H1 (cell line): ENCODE measurements at regions not wholly inside any gene's neighbourhood (a gene's known extent, or its start where the extent isn't known, plus 50 kb on each side); places are given as distances from the start of the nearest gene placed in this dataset.

Source experiments
- CTCF ChIA-PET: fragments of 300-600 bp; sonication (Branson Sonifier 250); formaldehyde crosslinking; loops from one replicate; lab custom pipeline; 2021; ENCODE audit not compliant: partially characterized antibody; lab: Charles Lee
- POLR2A ChIA-PET: fragments of 300-600 bp; sonication (Branson Sonifier 250); formaldehyde crosslinking; loops from one replicate; lab custom pipeline; 2021; ENCODE audit warnings: inconsistent platforms; ENCODE audit not compliant: partially characterized antibody; lab: Charles Lee
- DNase-seq, 2 experiments: peaks; one replicate each; pipeline versions ENCODE4 v3.0.0 to v3.0.0-alpha.2; 2010 to 2022; ENCODE audit warnings: low spot score in 2 of 2, low read depth in 1 of 2, mixed read lengths in 1 of 2
- FAIRE-seq: peaks from 2 replicates; lab custom pipeline; 2011; peaks lifted over from hg19 to GRCh38; lab: Jason Lieb, UNC
- H2AFZ ChIP-seq: 2 replicates; pipeline ENCODE4 v1.8.1; 2012; ENCODE audit warnings: low read length, inconsistent platforms
- H2AK5ac ChIP-seq: 2 replicates; pipeline ENCODE4 v1.6.1; 2013; ENCODE audit warnings: low read depth, low read length
- H2BK120ac ChIP-seq: replicated peaks from 2 replicates; pipeline ENCODE3; 2013; ENCODE audit warnings: low read depth, low read length, inconsistent platforms
- H2BK12ac ChIP-seq: 2 replicates; pipeline ENCODE4 v1.6.1; 2013; ENCODE audit warnings: low read depth, low read length
- H2BK15ac ChIP-seq: 2 replicates; pipeline ENCODE4 v1.6.1; 2013; ENCODE audit warnings: low read length
- H2BK20ac ChIP-seq: 2 replicates; pipeline ENCODE4 v1.6.1; 2013; ENCODE audit warnings: low read length
- H2BK5ac ChIP-seq: 2 replicates; pipeline ENCODE4 v1.6.1; 2013; ENCODE audit warnings: low read depth, low read length
- H3K14ac ChIP-seq: 2 replicates; pipeline ENCODE4 v1.6.1; 2013; ENCODE audit warnings: inconsistent platforms; ENCODE audit not compliant: insufficient read length
- H3K18ac ChIP-seq: 2 replicates; pipeline ENCODE4 v1.6.1; 2013; ENCODE audit warnings: low read length; ENCODE audit errors: extremely low read depth
- H3K23ac ChIP-seq: 2 replicates; pipeline ENCODE4 v1.6.1; 2013; ENCODE audit warnings: inconsistent platforms; ENCODE audit not compliant: insufficient read length
- H3K23me2 ChIP-seq: 2 replicates; pipeline ENCODE4 v1.6.1; 2013; ENCODE audit warnings: low read depth, low read length
- H3K27ac ChIP-seq: 2 replicates; pipeline ENCODE4 v1.6.1; 2011; ENCODE audit warnings: low read depth, low read length, inconsistent platforms
- H3K27me3 ChIP-seq, 4 experiments: replicated peaks in 1 of 4; 1 replicate in 1 of 4; 2 replicates in 3 of 4; pipeline versions ENCODE4 v1.6.1 to v1.8.1; 2011 to 2013; ENCODE audit warnings: low read length in 3 of 4, mild to moderate bottlenecking in 3 of 4, inconsistent platforms in 2 of 4, mixed read lengths in 2 of 4, moderate library complexity in 1 of 4; ENCODE audit not compliant: control insufficient read depth in 3 of 4, insufficient read depth in 3 of 4; ENCODE audit errors: extremely low read depth in 1 of 4
- H3K36me3 ChIP-seq, 4 experiments: 2 replicates each; pipeline versions ENCODE4 v1.6.1 to v1.8.1; 2011 to 2013; ENCODE audit warnings: mild to moderate bottlenecking in 4 of 4, low read length in 3 of 4, moderate library complexity in 2 of 4, control low read depth in 1 of 4, inconsistent platforms in 1 of 4; ENCODE audit not compliant: insufficient read depth in 4 of 4, control insufficient read depth in 2 of 4
- H3K4ac ChIP-seq: replicated peaks from 2 replicates; pipeline ENCODE3; 2013; ENCODE audit warnings: low read length, low read depth, mixed read lengths, inconsistent platforms; ENCODE audit not compliant: insufficient read length
- H3K4me1 ChIP-seq, 4 experiments: replicated peaks in 1 of 4; 1 replicate in 1 of 4; 2 replicates in 3 of 4; pipeline versions ENCODE4 v1.6.1 to v1.8.1; 2011 to 2013; ENCODE audit warnings: low read length in 3 of 4, inconsistent platforms in 2 of 4, mixed read lengths in 1 of 4; ENCODE audit not compliant: insufficient read depth in 4 of 4, control insufficient read depth in 3 of 4
- H3K4me2 ChIP-seq, 2 experiments: 2 replicates each; pipeline versions ENCODE4 v1.6.1 to v1.8.1; 2011 to 2013; ENCODE audit warnings: low read depth in 2 of 2, low read length in 2 of 2, control low read depth in 1 of 2, inconsistent platforms in 1 of 2, mild to moderate bottlenecking in 1 of 2; ENCODE audit not compliant: insufficient read depth in 1 of 2
- H3K4me3 ChIP-seq, 4 experiments: fragments of 200-600, 300-600 bp in 1 of 4; sonication (generic), shearing (Covaris generic), sonication (Bioruptor Twin) in 1 of 4; 2 replicates each; pipeline versions ENCODE4 v1.5.1 to v1.8.1; 2011 to 2016; ENCODE audit warnings: low read length in 4 of 4, low read depth in 3 of 4, control low read depth in 2 of 4, inconsistent platforms in 2 of 4, mild to moderate bottlenecking in 2 of 4, mixed read lengths in 1 of 4, moderate library complexity in 1 of 4; ENCODE audit not compliant: insufficient read depth in 2 of 4; ENCODE audit errors: extremely low read depth in 1 of 4
- H3K56ac ChIP-seq: replicated peaks from 2 replicates; pipeline ENCODE3; 2013; ENCODE audit warnings: low read depth, mild to moderate bottlenecking, mixed read lengths, low read length, inconsistent platforms; ENCODE audit not compliant: insufficient read length
- H3K79me1 ChIP-seq: 2 replicates; pipeline ENCODE4 v1.6.1; 2013; ENCODE audit warnings: low read depth, low read length, control low read depth
- H3K79me2 ChIP-seq, 2 experiments: 2 replicates each; pipeline versions ENCODE4 v1.6.1 to v1.8.1; 2012 to 2013; ENCODE audit warnings: low read length in 2 of 2, mild to moderate bottlenecking in 2 of 2, inconsistent platforms in 1 of 2; ENCODE audit not compliant: insufficient read depth in 2 of 2, control insufficient read depth in 1 of 2
- H3K9ac ChIP-seq, 4 experiments: replicated peaks in 1 of 4; 1 replicate in 1 of 4; 2 replicates in 3 of 4; pipeline versions ENCODE4 v1.6.1 to v1.8.1; 2011 to 2013; ENCODE audit warnings: low read depth in 3 of 4, low read length in 3 of 4, control low read depth in 2 of 4, mild to moderate bottlenecking in 2 of 4, moderate library complexity in 2 of 4, inconsistent platforms in 1 of 4; ENCODE audit errors: extremely low read depth in 1 of 4
- H3K9me3 ChIP-seq, 2 experiments: 2 replicates each; pipeline versions ENCODE4 v1.6.1 to v1.8.1; 2012 to 2013; ENCODE audit warnings: mild to moderate bottlenecking in 2 of 2, moderate library complexity in 2 of 2, control low read depth in 1 of 2, inconsistent platforms in 1 of 2, low read depth in 1 of 2, low read length in 1 of 2, mixed read lengths in 1 of 2; ENCODE audit not compliant: insufficient read depth in 2 of 2
- H4K20me1 ChIP-seq, 2 experiments: replicated peaks in 1 of 2; 2 replicates each; pipeline versions ENCODE3 to v1.8.1; 2011 to 2013; ENCODE audit warnings: inconsistent platforms in 2 of 2, low read length in 2 of 2, mild to moderate bottlenecking in 1 of 2; ENCODE audit not compliant: insufficient read depth in 2 of 2, control insufficient read depth in 1 of 2
- H4K5ac ChIP-seq: 2 replicates; pipeline ENCODE4 v1.6.1; 2013; ENCODE audit warnings: low read length, low read depth, mixed read lengths, inconsistent platforms; ENCODE audit not compliant: insufficient read length
- H4K8ac ChIP-seq: 2 replicates; pipeline ENCODE4 v1.8.0; 2013; ENCODE audit warnings: mild to moderate bottlenecking, moderate library complexity, low read length, inconsistent platforms; ENCODE audit not compliant: insufficient read depth; ENCODE audit errors: extremely low read depth
- H4K91ac ChIP-seq: replicated peaks from 2 replicates; pipeline ENCODE3; 2013; ENCODE audit warnings: low read length, mixed read lengths, inconsistent platforms; ENCODE audit not compliant: insufficient read length
- ASH2L ChIP-seq: fragments of 200-600, 300-600 bp; sonication (generic); IDR thresholded peaks from one replicate; pipeline ENCODE4 v1.7.1; 2017; ENCODE audit warnings: low read length
- CEBPB ChIP-seq: IDR thresholded peaks from 2 replicates; pipeline ENCODE4 v1.6.1; 2012; ENCODE audit warnings: low read depth, low read length
- FOSL1 ChIP-seq: IDR thresholded peaks from 2 replicates; pipeline ENCODE4 v1.6.1; 2011; ENCODE audit warnings: mild to moderate bottlenecking, low read depth, low read length, moderate library complexity; ENCODE audit not compliant: insufficient read depth
- WGBS, 2 experiments: shearing (Covaris generic) in 1 of 2; methylation state at CpG; one replicate each; pipeline versions ENCODE4 v1.1.6 to v1.1.7; 2013 to 2015; ENCODE audit warnings: low lambda C conversion rate in 2 of 2, mixed read lengths in 2 of 2, inconsistent platforms in 1 of 2, low coverage in 1 of 2, missing lambda C conversion rate in 1 of 2; ENCODE audit not compliant: insufficient replicate concordance in 2 of 2, insufficient coverage in 1 of 2, insufficient read length in 1 of 2; ENCODE audit errors: extremely low coverage in 1 of 2, missing lambda C conversion rate in 1 of 2; 5-methylcytosine and 5-hydroxymethylcytosine counted together

DNA sequence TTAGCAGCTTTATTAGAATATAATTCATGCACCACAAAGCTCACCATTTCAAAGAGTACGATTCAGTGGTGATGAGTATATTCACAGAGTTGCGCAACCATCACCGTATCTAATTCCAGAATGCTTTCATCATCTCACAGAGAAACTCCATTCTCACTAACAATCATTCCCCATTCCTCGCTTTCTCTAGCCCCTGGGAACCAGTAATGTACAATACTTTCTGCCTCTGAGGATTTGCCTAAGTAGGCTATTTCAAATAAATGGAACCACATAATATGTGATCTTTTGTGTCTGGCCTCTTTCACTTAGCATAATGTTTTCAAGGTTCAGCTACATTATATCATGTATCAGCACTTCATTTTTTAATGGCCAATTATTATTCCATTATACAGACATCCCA lies 145.1 kb upstream of the ADAMTS16 start:
- H4K91ac ChIP-seq: no peak overlapping the region
- no peak overlapping the region for H3K4me2 ChIP-seq
- H3K14ac ChIP-seq: no peak overlapping the region
- H2BK20ac ChIP-seq: no peak overlapping the region
- 91% methylated on average over 4 of the region's 4 CpGs; no CpG with 5 or more reads in 1 of the 2 experiments for WGBS, 2 experiments
- no peaks in the 10 kb centered on the region for H3K27me3 ChIP-seq
- no peak overlapping the region for H2BK120ac ChIP-seq
- H4K20me1 ChIP-seq: no peaks in the 10 kb centered on the region
- no peaks in the 10 kb centered on the region for H3K79me2 ChIP-seq
- H3K27ac ChIP-seq: no peak overlapping the region
- H3K4ac ChIP-seq: no peak overlapping the region
- no peak for DNase-seq
- ChIA-PET POLR2A (no interaction called here), CTCF (interaction anchor here (1.1 kb wide), 1 partner anchor 53 kb away, joined by 4 read pairs; no protein-coding TSS in a partner anchor)
- no peak overlapping the region for H3K18ac ChIP-seq
- no peak for FAIRE-seq
- no peaks in the 10 kb centered on the region for H3K79me1 ChIP-seq
- no peak overlapping the region for H2BK15ac ChIP-seq
- H3K23me2 ChIP-seq: no peaks in the 10 kb centered on the region
- H2AFZ ChIP-seq: no peak overlapping the region
- no peaks in the 10 kb centered on the region for H3K4me1 ChIP-seq
- no peak overlapping the region for H3K9ac ChIP-seq
- H3K9me3 ChIP-seq: peaks cover 7 to 11% of the 10 kb centered on the region in 2 experiments; a peak in 3 of 4 replicates
- H2BK12ac ChIP-seq: no peak overlapping the region
- H3K23ac ChIP-seq: no peak overlapping the region
- TF ChIP-seq ASH2L (no peak), CEBPB (peak; percentile 96), FOSL1 (no peak)
- TF ChIP-seq, all 59 proteins: peak for 1
- H2BK5ac ChIP-seq: no peak overlapping the region
- no peak overlapping the region for H2AK5ac ChIP-seq
- no peak overlapping the region for H4K5ac ChIP-seq
- H4K8ac ChIP-seq: no peak overlapping the region
- H3K4me3 ChIP-seq: no peak overlapping the region
- no peak overlapping the region for H3K56ac ChIP-seq
- no peaks in the 10 kb centered on the region for H3K36me3 ChIP-seq
